Panc1 (cell line): ENCODE measurements at regions not wholly inside any gene's neighbourhood (a gene's known extent, or its start where the extent isn't known, plus 50 kb on each side); places are given as distances from the start of the nearest gene placed in this dataset.

Source experiments
- ATAC-seq: fragments of 200-7000 bp; cut with Tn5 transposase; 2 replicates; pipeline ENCODE4 v1.9.1; 2020; ENCODE audit warnings: mild to moderate bottlenecking, moderate library complexity
- BruUV-seq: library from RNA; stranded (reverse); fragments of 400-500 nt; replicated peaks from 2 replicates; lab custom pipeline; 2021; lab: Mats Ljungman, UMichigan
- CTCF ChIA-PET: fragments of 300-600 bp; sonication (Branson Sonifier 250); formaldehyde crosslinking; loops from one replicate; lab custom pipeline; 2022; ENCODE audit warnings: antibody characterized with exemption; lab: Charles Lee
- POLR2A ChIA-PET: fragments of 300-600 bp; sonication (Branson Sonifier 250); formaldehyde crosslinking; loops from one replicate; lab custom pipeline; 2022; ENCODE audit warnings: antibody characterized with exemption; lab: Charles Lee
- DNase-seq: peaks from one replicate; pipeline ENCODE4 v3.0.0-alpha.2; 2010; ENCODE audit warnings: low read depth, low spot score
- H3K27ac ChIP-seq: 2 replicates; pipeline ENCODE4 v1.5.1; 2011; ENCODE audit warnings: mild to moderate bottlenecking, low read length, inconsistent platforms
- H3K27me3 ChIP-seq: fragments of 200-500 bp; sonication (Bioruptor generic); 2 replicates; pipeline ENCODE4 v1.6.0; 2014; ENCODE audit warnings: low read length, inconsistent platforms; ENCODE audit not compliant: control insufficient read depth, insufficient read depth
- H3K36me3 ChIP-seq: fragments of 200-500 bp; sonication (Bioruptor generic); 2 replicates; pipeline ENCODE4 v1.5.1; 2014; ENCODE audit warnings: inconsistent platforms, mild to moderate bottlenecking, low read length, moderate library complexity; ENCODE audit not compliant: control insufficient read depth, insufficient read depth
- H3K4me1 ChIP-seq: 2 replicates; pipeline ENCODE4 v1.5.1; 2011; ENCODE audit warnings: inconsistent platforms, mild to moderate bottlenecking, low read length, moderate library complexity; ENCODE audit not compliant: control insufficient read depth, insufficient read depth
- H3K4me3 ChIP-seq, 2 experiments: 2 replicates each; pipeline ENCODE4 v1.5.1; 2011 to 2012; ENCODE audit warnings: low read depth in 2 of 2, low read length in 2 of 2, mild to moderate bottlenecking in 2 of 2, inconsistent platforms in 1 of 2, moderate library complexity in 1 of 2
- H3K9me3 ChIP-seq: fragments of 200-500 bp; sonication (Bioruptor generic); 2 replicates; pipeline ENCODE4 v1.5.1; 2014; ENCODE audit warnings: low read depth, mild to moderate bottlenecking, inconsistent platforms, low read length, moderate library complexity; ENCODE audit not compliant: control insufficient read depth, insufficient read depth
- POLR2AphosphoS5 ChIP-seq: IDR thresholded peaks from 2 replicates; pipeline ENCODE4 v1.6.1; 2012; ENCODE audit warnings: mild to moderate bottlenecking, low read depth, low read length, moderate library complexity
- SIN3A ChIP-seq: IDR thresholded peaks from 2 replicates; pipeline ENCODE4 v1.6.1; 2012; ENCODE audit warnings: low read depth, mild to moderate bottlenecking, low read length, moderate library complexity, borderline replicate concordance; ENCODE audit not compliant: insufficient read depth
- TCF7L2 ChIP-seq: IDR thresholded peaks from 2 replicates; pipeline ENCODE4 v1.6.1; 2011; ENCODE audit warnings: mild to moderate bottlenecking, low read depth, low read length, inconsistent platforms
- in situ Hi-C: cut with HindIII; loops from 2 replicates; pipeline ENCODE4 v1.10.0; 2016; ENCODE audit warnings: low sequenced_read_pairs, low pct_unique_long_range_greater_than_20kb
- intact Hi-C: fragments of 100-400 bp; cut with micrococcal nuclease; formaldehyde crosslinking; loops from one replicate; pipeline ENCODE4 v1.10.0; 2022; ENCODE audit not compliant: unreplicated experiment
- TF ChIP-seq, protein P1 (sequence below), 2 experiments: IDR thresholded peaks; 2 replicates each; pipeline ENCODE4 v1.6.1; 2011 to 2012; ENCODE audit warnings: low read depth in 2 of 2, control low read depth in 1 of 2, low read length in 1 of 2, mild to moderate bottlenecking in 1 of 2, moderate library complexity in 1 of 2; ENCODE audit not compliant: insufficient read depth in 1 of 2
- TF ChIP-seq, protein P2 (sequence below): fragments of 450-650 bp; IDR thresholded peaks from 2 replicates; pipeline ENCODE4 v1.5.1; 2017; ENCODE audit warnings: mild to moderate bottlenecking

DNA sequence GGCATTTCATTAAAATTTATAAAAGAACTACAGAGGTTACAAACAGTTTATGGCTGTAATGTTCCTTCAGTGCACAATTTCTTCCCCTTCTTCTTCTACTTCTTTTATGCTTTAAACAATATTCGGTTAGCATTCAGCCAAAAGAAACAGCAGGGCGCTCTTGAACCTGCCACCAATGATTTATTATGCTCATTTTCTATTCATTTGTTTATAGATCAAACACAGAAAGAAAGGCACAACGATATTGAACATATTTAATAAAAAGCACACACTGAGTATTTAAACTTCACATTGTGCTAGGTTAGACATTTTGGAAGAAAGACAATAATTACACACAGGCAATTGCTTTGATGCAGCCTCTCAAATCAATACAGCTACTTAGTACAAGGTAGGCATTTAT is 1025.8 kb upstream of the LRRN3 start:
- BruUV-seq, result no TSS peak
- TF ChIP-seq, protein P1, sequence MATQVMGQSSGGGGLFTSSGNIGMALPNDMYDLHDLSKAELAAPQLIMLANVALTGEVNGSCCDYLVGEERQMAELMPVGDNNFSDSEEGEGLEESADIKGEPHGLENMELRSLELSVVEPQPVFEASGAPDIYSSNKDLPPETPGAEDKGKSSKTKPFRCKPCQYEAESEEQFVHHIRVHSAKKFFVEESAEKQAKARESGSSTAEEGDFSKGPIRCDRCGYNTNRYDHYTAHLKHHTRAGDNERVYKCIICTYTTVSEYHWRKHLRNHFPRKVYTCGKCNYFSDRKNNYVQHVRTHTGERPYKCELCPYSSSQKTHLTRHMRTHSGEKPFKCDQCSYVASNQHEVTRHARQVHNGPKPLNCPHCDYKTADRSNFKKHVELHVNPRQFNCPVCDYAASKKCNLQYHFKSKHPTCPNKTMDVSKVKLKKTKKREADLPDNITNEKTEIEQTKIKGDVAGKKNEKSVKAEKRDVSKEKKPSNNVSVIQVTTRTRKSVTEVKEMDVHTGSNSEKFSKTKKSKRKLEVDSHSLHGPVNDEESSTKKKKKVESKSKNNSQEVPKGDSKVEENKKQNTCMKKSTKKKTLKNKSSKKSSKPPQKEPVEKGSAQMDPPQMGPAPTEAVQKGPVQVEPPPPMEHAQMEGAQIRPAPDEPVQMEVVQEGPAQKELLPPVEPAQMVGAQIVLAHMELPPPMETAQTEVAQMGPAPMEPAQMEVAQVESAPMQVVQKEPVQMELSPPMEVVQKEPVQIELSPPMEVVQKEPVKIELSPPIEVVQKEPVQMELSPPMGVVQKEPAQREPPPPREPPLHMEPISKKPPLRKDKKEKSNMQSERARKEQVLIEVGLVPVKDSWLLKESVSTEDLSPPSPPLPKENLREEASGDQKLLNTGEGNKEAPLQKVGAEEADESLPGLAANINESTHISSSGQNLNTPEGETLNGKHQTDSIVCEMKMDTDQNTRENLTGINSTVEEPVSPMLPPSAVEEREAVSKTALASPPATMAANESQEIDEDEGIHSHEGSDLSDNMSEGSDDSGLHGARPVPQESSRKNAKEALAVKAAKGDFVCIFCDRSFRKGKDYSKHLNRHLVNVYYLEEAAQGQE (IDR thresholded peaks at IDR 0.05; ENCODE audit: insufficient read depth in 1 of 2, low read depth in 2 of 2, low read length in 1 of 2), result no peak
- CTCF ChIA-PET, result no interaction called here

GRCh38 chr7:110066843-110067242 is 1024.1 kb upstream of the LRRN3 start:
- Histone ChIP-seq H3K4me1 (no peaks in the 10 kb centered on the region), H3K27ac (no peak overlapping the region), H3K4me3 (no peak overlapping the region), H3K9me3 (no peaks in the 10 kb centered on the region; the same call in 1 of the 2 replicates), H3K27me3 (no peaks in the 10 kb centered on the region), H3K36me3 (no peaks in the 10 kb centered on the region)
- intact Hi-C loops, result no loop called here
- no peak for ATAC-seq
- no peak for DNase-seq
- no TSS peak for BruUV-seq
- in situ Hi-C loops, result no loop called here
- TF ChIP-seq POLR2AphosphoS5, result no peak
- TF ChIP-seq, protein P1 (IDR thresholded peaks at IDR 0.05; ENCODE audit: insufficient read depth in 1 of 2, low read depth in 2 of 2, low read length in 1 of 2), result no peak
- no peak for TF ChIP-seq TCF7L2
- TF ChIP-seq SIN3A, result no peak
- TF ChIP-seq, protein P2, sequence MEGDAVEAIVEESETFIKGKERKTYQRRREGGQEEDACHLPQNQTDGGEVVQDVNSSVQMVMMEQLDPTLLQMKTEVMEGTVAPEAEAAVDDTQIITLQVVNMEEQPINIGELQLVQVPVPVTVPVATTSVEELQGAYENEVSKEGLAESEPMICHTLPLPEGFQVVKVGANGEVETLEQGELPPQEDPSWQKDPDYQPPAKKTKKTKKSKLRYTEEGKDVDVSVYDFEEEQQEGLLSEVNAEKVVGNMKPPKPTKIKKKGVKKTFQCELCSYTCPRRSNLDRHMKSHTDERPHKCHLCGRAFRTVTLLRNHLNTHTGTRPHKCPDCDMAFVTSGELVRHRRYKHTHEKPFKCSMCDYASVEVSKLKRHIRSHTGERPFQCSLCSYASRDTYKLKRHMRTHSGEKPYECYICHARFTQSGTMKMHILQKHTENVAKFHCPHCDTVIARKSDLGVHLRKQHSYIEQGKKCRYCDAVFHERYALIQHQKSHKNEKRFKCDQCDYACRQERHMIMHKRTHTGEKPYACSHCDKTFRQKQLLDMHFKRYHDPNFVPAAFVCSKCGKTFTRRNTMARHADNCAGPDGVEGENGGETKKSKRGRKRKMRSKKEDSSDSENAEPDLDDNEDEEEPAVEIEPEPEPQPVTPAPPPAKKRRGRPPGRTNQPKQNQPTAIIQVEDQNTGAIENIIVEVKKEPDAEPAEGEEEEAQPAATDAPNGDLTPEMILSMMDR, result no peak
- POLR2A ChIA-PET, result no interaction called here
- CTCF ChIA-PET, result no interaction called here

More for the DNA sequence above, 1025.8 kb upstream of the LRRN3 start:
- Histone ChIP-seq H3K36me3 (no peaks in the 10 kb centered on the region), H3K4me3 (no peak overlapping the region), H3K4me1 (no peaks in the 10 kb centered on the region), H3K9me3 (no peaks in the 10 kb centered on the region; the same call in 1 of the 2 replicates), H3K27ac (no peak overlapping the region), H3K27me3 (no peaks in the 10 kb centered on the region)
- POLR2A ChIA-PET, result no interaction called here
- intact Hi-C loops, result no loop called here
- ATAC-seq (no peak), DNase-seq (no peak)
- in situ Hi-C loops, result no loop called here
